Vagina (tissue), 2 donors: ENCODE measurements at regions not wholly inside any gene's neighbourhood (a gene's known extent, or its start where the extent isn't known, plus 50 kb on each side); places are given as distances from the start of the nearest gene placed in this dataset.

Experiments used
- DNase-seq, 2 donors: peaks; one replicate each; pipeline ENCODE4 v3.0.0-alpha.2; 2017; ENCODE audit errors: extremely low spot score in 2 of 2
- H3K27ac ChIP-seq: fragments of 200-600 bp; sonication (generic); one replicate; pipeline ENCODE4 v1.5.1; 2019
- H3K27me3 ChIP-seq: fragments of 200-600 bp; sonication (generic); one replicate; pipeline ENCODE4 v1.5.1; 2019
- H3K36me3 ChIP-seq, 2 donors: fragments of 200-600 bp; sonication (generic); one replicate each; pipeline ENCODE4 v1.5.1; 2017 to 2019
- H3K4me1 ChIP-seq: fragments of 200-600 bp; sonication (generic); one replicate; pipeline ENCODE4 v1.5.1; 2019
- H3K4me3 ChIP-seq, 2 donors: fragments of 200-600 bp; sonication (generic); 1 replicate in 1 of 2; 2 replicates in 1 of 2; pipeline ENCODE4 v1.5.1; 2016 to 2019
- H3K9me3 ChIP-seq: fragments of 200-600 bp; sonication (generic); one replicate; pipeline ENCODE4 v1.5.1; 2019
- CTCF ChIP-seq, 3 experiments: fragments of 450-650 bp in 2 of 3; fragments of 200-600 bp in 1 of 3; sonication (generic) in 1 of 3; IDR thresholded peaks; one replicate each; pipeline ENCODE4 v1.5.1; 2017 to 2019; ENCODE audit warnings: antibody characterized with exemption in 3 of 3, mild to moderate bottlenecking in 2 of 3, moderate library complexity in 2 of 3
- POLR2A ChIP-seq, 2 donors: fragments of 450-650 bp; IDR thresholded peaks; one replicate each; pipeline ENCODE4 v1.6.1; 2017; ENCODE audit warnings: antibody characterized with exemption in 2 of 2, mild to moderate bottlenecking in 2 of 2, moderate library complexity in 2 of 2
- POLR2AphosphoS5 ChIP-seq, 2 donors: sonication (generic); formaldehyde crosslinking; IDR thresholded peaks; one replicate each; pipeline ENCODE4 v1.9.0; 2017; ENCODE audit warnings: antibody characterized with exemption in 2 of 2, mild to moderate bottlenecking in 2 of 2, low read depth in 1 of 2; ENCODE audit not compliant: insufficient read depth in 1 of 2
- intact Hi-C: fragments of 100-400 bp; cut with DNase I; formaldehyde crosslinking; loops from one replicate; pipeline ENCODE4 v1.15.1; 2023

GRCh38 chr18:29351171-29351570 is 1174.2 kb upstream of the CDH2 start:
- Histone ChIP-seq H3K4me3 (no peak overlapping the region), H3K27ac (no peak overlapping the region), H3K27me3 (no peaks in the 10 kb centered on the region), H3K9me3 (no peaks in the 10 kb centered on the region), H3K36me3 (no peaks in the 10 kb centered on the region), H3K4me1 (no peaks in the 10 kb centered on the region)
- no peak for TF ChIP-seq POLR2AphosphoS5 (IDR thresholded peaks at IDR 0.05; ENCODE audit: insufficient read depth in 1 of 2, low read depth in 1 of 2)
- TF ChIP-seq CTCF (IDR thresholded peaks at IDR 0.05): no peak
- TF ChIP-seq POLR2A (IDR thresholded peaks at IDR 0.05): no peak
- DNase-seq: no peak
- intact Hi-C loops: no loop called here

- no peak for TF ChIP-seq POLR2AphosphoS5 (IDR thresholded peaks at IDR 0.05; ENCODE audit: insufficient read depth in 1 of 2, low read depth in 1 of 2)
- TF ChIP-seq POLR2A (IDR thresholded peaks at IDR 0.05): no peak
- no peak for TF ChIP-seq CTCF (IDR thresholded peaks at IDR 0.05)
- Histone ChIP-seq H3K27me3 (no peaks in the 10 kb centered on the region), H3K4me1 (no peaks in the 10 kb centered on the region), H3K9me3 (no peaks in the 10 kb centered on the region), H3K4me3 (no peak overlapping the region), H3K36me3 (peaks cover 0 to 3% of the 10 kb centered on the region in 2 donors), H3K27ac (no peak overlapping the region)
- intact Hi-C loops: no loop called here
- DNase-seq: no peak
These were observed 1152.0 kb upstream of the CDH2 start for GRCh38 chr18:29328932-29329331.

- no peak for TF ChIP-seq CTCF (IDR thresholded peaks at IDR 0.05)
- TF ChIP-seq POLR2AphosphoS5 (IDR thresholded peaks at IDR 0.05; ENCODE audit: insufficient read depth in 1 of 2, low read depth in 1 of 2): no peak
- TF ChIP-seq POLR2A (IDR thresholded peaks at IDR 0.05): no peak
- Histone ChIP-seq H3K9me3 (no peaks in the 10 kb centered on the region), H3K27ac (no peak overlapping the region), H3K4me1 (no peaks in the 10 kb centered on the region), H3K27me3 (no peaks in the 10 kb centered on the region), H3K4me3 (no peak overlapping the region), H3K36me3 (no peaks in the 10 kb centered on the region)
- intact Hi-C loops: no loop called here
- DNase-seq: no peak
These were observed 1149.3 kb upstream of the CDH2 start for GRCh38 chr18:29326214-29326613.

- TF ChIP-seq POLR2A (IDR thresholded peaks at IDR 0.05): no peak
- TF ChIP-seq POLR2AphosphoS5 (IDR thresholded peaks at IDR 0.05; ENCODE audit: insufficient read depth in 1 of 2, low read depth in 1 of 2): no peak
- no peak for TF ChIP-seq CTCF (IDR thresholded peaks at IDR 0.05)
- H3K9me3 ChIP-seq: no peaks in the 10 kb centered on the region
- intact Hi-C loops: no loop called here
These were observed 1144.6 kb upstream of the CDH2 start for GRCh38 chr18:29321561-29321960.

GRCh38 chr18:29313312-29313711 is 1136.4 kb upstream of the CDH2 start:
- intact Hi-C loops: no loop called here
- no peak for DNase-seq

More at GRCh38 chr18:29321561-29321960, 1144.6 kb upstream of the CDH2 start:
- no peak for DNase-seq
- H3K4me3 ChIP-seq: no peak overlapping the region
- H3K36me3 ChIP-seq: no peaks in the 10 kb centered on the region
- H3K27me3 ChIP-seq: no peaks in the 10 kb centered on the region
- no peak overlapping the region for H3K27ac ChIP-seq
- H3K4me1 ChIP-seq: no peaks in the 10 kb centered on the region

More at GRCh38 chr18:29313312-29313711, 1136.4 kb upstream of the CDH2 start:
- Histone ChIP-seq H3K4me1 (no peaks in the 10 kb centered on the region), H3K36me3 (no peaks in the 10 kb centered on the region), H3K9me3 (no peaks in the 10 kb centered on the region), H3K4me3 (no peak overlapping the region), H3K27ac (no peak overlapping the region), H3K27me3 (no peaks in the 10 kb centered on the region)
- no peak for TF ChIP-seq CTCF (IDR thresholded peaks at IDR 0.05)
- TF ChIP-seq POLR2A (IDR thresholded peaks at IDR 0.05): no peak
- no peak for TF ChIP-seq POLR2AphosphoS5 (IDR thresholded peaks at IDR 0.05; ENCODE audit: insufficient read depth in 1 of 2, low read depth in 1 of 2)
